ENCODE measurements at regions not wholly inside any gene's neighbourhood (a gene's known extent, or its start where the extent isn't known, plus 50 kb on each side); places are given as distances from the start of the nearest gene placed in this dataset.
"Not testable (repeated sequence)": the region's sequence is repeated elsewhere in the genome, so short reads cannot be mapped to it uniquely, and the experiment has no call there.

- DNase-seq: no peak
Measured at GRCh38 chr18:43341014-43341413, 63.7 kb upstream of the SYT4 start.

- no peak for DNase-seq
Measured at GRCh38 chr18:43350176-43350575, 72.9 kb upstream of the SYT4 start.

GRCh38 chr18:43364535-43364934 lies 87.2 kb upstream of the SYT4 start:
- DNase-seq: no peak

- no peak for DNase-seq
Measured at GRCh38 chr18:43367895-43368294, 90.6 kb upstream of the SYT4 start.

- DNase-seq: not testable (repeated sequence)
Measured at GRCh38 chr18:43369311-43369710, 92.0 kb upstream of the SYT4 start.

- DNase-seq: no peak
Measured at GRCh38 chr18:43372773-43373172, 95.5 kb upstream of the SYT4 start.

GRCh38 chr18:43380104-43380672 lies 102.9 kb upstream of the SYT4 start:
- DNase-seq: no peak

- no peak for DNase-seq
Measured at GRCh38 chr18:43382641-43383403, 105.5 kb upstream of the SYT4 start.

GRCh38 chr18:43389163-43389562 lies 111.9 kb upstream of the SYT4 start:
- DNase-seq: no peak

- DNase-seq: no peak
Measured at GRCh38 chr18:43392168-43392567, 114.9 kb upstream of the SYT4 start.

GRCh38 chr18:43393174-43393573 lies 115.9 kb upstream of the SYT4 start:
- DNase-seq: no peak

GRCh38 chr18:43396266-43396665 lies 119.0 kb upstream of the SYT4 start:
- peak; percentile 13 for DNase-seq

GRCh38 chr18:43398601-43399000 lies 121.3 kb upstream of the SYT4 start:
- no peak for DNase-seq

- no peak for DNase-seq
Measured at GRCh38 chr18:43405097-43405496, 127.8 kb upstream of the SYT4 start.

GRCh38 chr18:43414006-43414405 lies 136.7 kb upstream of the SYT4 start:
- no peak for DNase-seq

GRCh38 chr18:43420091-43420490 lies 142.8 kb upstream of the SYT4 start:
- no peak for DNase-seq

GRCh38 chr18:43420950-43421349 lies 143.7 kb upstream of the SYT4 start:
- DNase-seq: peak; percentile 2

GRCh38 chr18:43422518-43422917 lies 145.2 kb upstream of the SYT4 start:
- peak; percentile 2 for DNase-seq

GRCh38 chr18:43435851-43436250 lies 158.6 kb upstream of the SYT4 start:
- DNase-seq: no peak

- DNase-seq: no peak
Measured at GRCh38 chr18:43442131-43442530, 164.8 kb upstream of the SYT4 start.

- DNase-seq: no peak
Measured at GRCh38 chr18:43442571-43442970, 165.3 kb upstream of the SYT4 start.

- no peak for DNase-seq
Measured at GRCh38 chr18:43465483-43465882, 188.2 kb upstream of the SYT4 start.

- no peak for DNase-seq
Measured at GRCh38 chr18:43471873-43472272, 194.6 kb upstream of the SYT4 start.

GRCh38 chr18:43481069-43481468 lies 203.8 kb upstream of the SYT4 start:
- no peak for DNase-seq

- DNase-seq: no peak
Measured at GRCh38 chr18:43482136-43482535, 204.8 kb upstream of the SYT4 start.
